Sciatic nerve (tissue), 2 donors: ENCODE measurements at regions not wholly inside any gene's neighbourhood (a gene's known extent, or its start where the extent isn't known, plus 50 kb on each side); places are given as distances from the start of the nearest gene placed in this dataset.

Source experiments
- ATAC-seq: fragments of 200-7000 bp; cut with Tn5 transposase; one replicate; pipeline ENCODE4 v1.9.1; 2020; ENCODE audit warnings: mild to moderate bottlenecking, moderate library complexity
- DNase-seq: peaks from one replicate; pipeline ENCODE4 v3.0.0-alpha.2; 2020; ENCODE audit warnings: low spot score
- intact Hi-C: fragments of 100-400 bp; cut with DNase I; formaldehyde crosslinking; loops from one replicate; pipeline ENCODE4 v1.14.2; 2022
- donor health status: DM: no; HTN: no; CAD: no.
- donor health status: DM: no; HTN: no; CAD: no.

DNA sequence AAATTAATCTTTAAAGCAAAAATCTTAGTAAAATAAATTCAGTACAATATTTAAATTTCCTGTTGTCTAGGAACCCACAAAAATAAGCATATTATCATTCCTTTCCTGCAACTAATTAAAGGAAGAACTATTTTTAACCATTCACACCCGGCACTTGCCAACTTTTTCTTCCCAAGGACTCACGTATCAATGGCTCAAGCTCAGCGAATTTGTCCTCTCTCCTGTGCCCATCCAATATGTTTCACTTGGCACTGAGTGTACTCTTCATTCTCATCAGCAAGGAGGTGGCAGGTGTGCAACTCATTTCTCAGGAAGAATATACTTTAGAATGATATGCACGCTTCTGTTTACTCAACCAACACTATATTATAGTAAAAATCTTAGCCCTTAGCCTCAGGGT is 419.4 kb downstream of the C6orf118 start:
- no peak for ATAC-seq
- intact Hi-C loops: no loop called here
- no peak for DNase-seq

DNA sequence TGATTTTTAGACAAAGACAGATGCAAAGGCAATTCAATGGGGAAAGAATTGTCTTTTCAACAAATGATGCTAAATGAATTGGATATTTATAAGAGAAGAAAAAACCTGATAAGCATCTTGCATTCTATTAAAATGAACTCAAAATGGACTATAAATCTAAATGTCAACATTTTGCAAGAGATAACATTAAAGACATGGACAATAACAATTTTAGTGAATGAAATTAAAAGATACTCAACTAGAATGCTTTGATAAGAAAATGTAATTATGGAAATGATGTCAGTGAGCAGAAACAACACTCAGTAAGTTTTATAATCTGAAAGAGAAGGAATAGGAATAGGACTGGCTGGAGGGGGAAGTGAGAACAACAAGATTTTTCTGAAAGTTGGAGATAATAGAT is 421.7 kb downstream of the C6orf118 start:
- ATAC-seq: no peak
- intact Hi-C loops: no loop called here
- no peak for DNase-seq

DNA sequence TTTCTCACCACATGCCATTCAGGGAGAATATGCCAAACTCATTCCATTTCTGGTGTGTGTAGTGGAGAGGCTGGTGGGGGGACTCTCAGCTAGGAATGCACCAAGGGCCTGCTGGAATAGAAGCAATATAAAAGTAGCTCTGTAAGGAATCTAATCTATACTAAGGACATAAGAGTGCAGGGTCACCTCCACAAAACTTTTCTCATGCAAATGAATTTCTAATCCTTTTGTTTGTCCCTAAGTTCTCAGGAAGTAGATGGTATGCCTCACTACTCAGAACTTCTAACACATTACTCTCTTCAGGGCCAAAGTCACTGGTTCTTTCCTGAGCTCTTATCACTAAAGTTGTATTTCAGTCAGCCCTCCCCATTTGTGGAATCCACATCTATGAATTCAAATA is 427.2 kb downstream of the C6orf118 start:
- ATAC-seq: no peak
- intact Hi-C loops: no loop called here
- no peak for DNase-seq

DNA sequence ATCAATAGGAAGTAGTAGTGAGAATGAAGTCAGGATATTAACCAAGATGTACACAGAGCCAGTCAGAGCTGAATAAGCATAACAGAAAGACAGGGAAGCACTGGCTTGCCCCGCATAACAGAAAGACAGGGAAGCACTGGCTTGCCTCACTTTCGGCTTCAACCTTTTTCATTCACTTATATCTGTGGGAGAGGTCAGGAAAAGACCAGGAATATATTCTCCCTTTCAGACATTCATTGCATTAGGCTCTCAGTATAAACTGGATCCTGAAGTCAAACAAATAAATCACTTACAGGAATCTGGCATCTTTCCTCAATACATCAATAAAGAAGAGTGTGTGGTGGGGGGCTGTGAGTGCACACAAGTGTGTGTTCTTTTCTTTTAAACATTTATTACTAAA is 437.6 kb downstream of the C6orf118 start:
- no peak for DNase-seq
- no peak for ATAC-seq
- intact Hi-C loops: no loop called here

DNA sequence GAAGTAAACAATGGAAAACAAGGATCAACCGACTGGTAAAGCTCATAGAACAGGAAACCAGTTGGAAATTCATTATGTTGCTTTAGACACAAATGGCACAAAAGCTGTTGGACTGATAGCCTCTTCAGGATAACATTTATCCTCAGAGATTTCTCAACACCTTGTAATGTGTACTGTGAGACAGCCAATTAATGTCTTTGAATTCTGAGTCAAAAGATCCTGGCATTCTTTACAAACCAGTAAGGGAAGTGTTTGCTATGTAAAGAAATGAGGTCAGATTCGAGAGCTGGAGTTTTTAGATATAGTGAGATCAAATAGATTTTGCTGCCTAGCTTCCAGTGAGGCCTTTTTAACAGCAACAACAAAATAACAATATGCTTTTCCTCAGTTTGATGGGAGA is 439.2 kb downstream of the C6orf118 start:
- DNase-seq: no peak
- ATAC-seq: no peak
- intact Hi-C loops: no loop called here

DNA sequence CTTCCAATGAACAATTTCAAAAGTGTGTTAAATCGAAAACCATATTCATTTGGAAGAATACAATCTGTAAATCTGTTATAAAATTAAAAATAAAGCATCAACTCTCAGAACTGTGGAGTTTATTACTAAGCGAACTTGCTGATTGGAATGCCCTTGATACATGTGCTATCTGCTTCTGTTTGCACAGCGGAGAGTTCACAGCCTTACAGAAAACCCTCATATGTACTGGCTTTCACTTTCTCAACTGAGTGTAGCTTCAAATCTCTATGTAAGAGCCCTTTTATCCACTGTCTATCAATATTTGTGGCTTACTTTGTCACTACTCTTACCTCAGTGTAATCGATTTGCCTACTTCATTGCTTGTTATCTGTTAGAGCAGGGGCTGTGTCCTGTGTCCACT is 447.4 kb downstream of the C6orf118 start:
- ATAC-seq (no peak), DNase-seq (no peak)
- intact Hi-C loops: no loop called here

DNA sequence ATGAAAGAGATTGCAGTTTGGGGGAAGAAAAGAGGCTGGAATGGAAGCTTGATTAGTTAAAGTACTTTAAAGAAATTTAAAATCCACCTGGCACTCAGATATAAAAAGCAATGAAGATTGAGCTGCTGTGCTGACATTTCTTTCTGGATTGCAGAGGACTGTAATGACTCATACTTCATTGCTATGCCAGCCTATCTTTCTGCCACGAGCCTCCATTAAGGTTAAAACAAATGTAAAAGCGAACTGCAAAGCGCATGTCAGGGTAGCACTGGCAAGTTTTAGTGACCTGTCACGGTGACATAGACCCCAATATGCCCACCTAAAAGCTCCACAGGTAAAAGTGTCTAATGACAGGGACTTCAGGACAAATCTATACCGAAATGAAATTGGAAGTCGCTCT is 449.6 kb downstream of the C6orf118 start:
- ATAC-seq (no peak), DNase-seq (no peak)
- intact Hi-C loops: no loop called here

DNA sequence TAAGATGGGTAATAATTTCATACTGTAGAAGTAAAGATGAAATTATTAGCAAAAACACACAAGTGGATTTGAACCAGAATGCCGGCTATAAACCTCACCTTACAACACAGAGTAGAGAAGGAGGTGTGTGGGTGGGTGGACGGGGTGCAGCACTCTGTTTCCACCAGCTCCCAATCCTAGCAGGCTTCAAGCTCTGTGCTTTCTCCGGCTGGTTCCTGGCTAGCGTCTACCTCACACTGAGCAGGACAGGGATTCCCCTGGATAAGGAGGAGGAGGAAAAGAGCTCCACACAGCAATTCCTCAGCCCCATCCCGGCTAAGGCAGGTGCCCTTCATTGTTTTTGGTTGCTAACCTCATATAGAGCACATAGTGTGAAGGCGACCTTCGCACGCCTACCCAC is 453.3 kb downstream of the C6orf118 start:
- intact Hi-C loops: no loop called here
- no peak for DNase-seq
- no peak for ATAC-seq

DNA sequence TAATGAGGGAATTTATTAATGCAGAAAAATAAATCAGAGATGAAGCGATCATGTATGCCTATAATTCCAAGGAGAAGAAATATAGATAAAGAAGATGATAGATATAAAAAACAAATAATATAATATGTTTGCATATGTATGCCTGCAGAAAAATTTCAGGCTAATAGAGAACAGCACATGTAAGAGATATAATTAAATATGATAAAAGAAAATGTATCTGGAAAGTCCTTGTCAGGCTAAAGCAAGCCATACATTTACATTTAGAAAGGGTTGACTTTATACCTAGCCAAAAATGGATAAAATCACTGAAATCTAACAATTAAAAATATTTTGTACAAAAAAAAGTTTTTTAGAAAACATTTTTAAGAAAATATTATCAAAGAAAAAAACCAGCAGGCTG is 454.1 kb downstream of the C6orf118 start:
- DNase-seq: no peak
- intact Hi-C loops: no loop called here
- no peak for ATAC-seq

DNA sequence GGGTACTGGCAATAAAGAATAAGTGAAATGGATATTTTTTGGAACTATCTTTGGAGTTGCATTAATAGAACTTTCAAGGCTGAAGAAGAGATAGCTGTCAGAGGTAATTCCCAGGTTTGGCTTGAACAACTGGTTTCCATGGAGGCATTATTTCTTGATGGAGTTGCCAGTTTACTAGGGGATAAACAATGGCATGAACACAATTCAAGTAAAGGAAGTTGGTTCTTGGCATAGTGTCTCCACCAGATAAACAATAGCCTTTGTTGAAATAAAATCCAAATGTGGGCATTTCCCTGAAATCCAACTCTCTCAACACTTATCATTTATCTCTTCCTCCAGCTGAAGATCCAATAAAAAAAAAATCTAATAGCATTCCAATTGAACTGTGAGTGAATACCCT is 454.9 kb downstream of the C6orf118 start:
- DNase-seq: no peak
- intact Hi-C loops: no loop called here
- no peak for ATAC-seq

DNA sequence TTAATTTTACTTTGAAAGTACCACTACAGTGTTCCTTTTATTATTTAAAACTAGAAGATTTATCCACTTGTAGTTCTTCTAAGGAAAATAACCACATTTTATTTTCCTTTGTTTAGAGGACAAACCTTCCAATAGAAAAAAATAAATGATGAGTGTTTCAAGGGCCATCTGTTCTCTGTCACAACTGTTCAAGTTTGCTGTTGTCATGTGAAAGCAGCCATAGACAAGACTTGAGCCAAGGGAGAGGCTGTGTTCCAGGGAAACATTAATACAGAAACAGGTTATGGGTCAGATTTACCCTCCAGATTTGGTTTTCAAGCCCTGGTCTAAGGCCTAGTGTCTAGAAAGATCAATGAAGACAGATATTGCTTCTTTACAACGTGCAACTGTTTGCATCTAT is 463.6 kb downstream of the C6orf118 start:
- no peak for DNase-seq
- no peak for ATAC-seq
- intact Hi-C loops: no loop called here

DNA sequence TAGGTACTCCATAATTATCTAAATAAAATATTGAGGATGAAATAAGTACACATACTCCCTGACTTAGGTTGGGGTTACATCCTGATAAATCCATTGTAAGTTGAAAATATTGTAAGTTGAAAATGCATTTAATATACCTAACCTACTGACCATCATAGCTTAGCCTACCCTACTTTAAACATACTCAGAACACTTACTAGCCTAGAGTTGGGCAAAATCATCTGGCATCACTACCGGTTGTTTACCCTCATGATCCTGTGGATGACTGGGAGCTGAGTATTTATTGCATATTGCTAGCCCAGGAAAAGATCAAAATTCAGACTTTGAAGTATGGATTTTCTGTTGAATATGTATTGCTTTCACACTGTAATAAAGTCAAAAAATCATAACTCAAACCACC is 467.3 kb downstream of the C6orf118 start:
- ATAC-seq (no peak), DNase-seq (no peak)
- intact Hi-C loops: no loop called here

DNA sequence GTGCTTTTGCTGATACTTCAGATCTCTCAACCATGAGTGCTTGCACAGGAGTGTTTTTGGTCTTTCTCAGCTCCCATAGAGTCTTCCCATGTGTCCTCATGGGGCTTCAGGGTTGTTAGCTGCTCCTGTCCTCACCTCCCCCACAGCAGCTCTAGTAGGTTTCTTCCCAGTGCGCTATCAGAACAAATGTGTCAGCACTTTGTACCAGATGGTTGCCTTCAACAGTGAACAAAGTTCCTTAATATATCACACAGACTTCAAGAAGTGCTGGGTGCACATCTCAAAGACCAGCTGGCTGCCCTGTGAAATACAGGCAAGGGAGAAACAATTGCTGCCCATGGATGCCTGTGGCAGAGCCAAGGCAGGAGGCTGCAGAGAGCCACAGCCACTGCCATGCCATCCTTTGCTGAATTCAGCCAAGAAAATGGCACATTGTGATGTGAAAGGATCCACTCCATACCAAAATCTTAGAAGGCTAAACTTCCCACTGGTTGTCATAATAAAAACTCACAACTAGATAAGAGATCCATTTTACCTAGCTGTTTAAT is 471.3 kb downstream of the C6orf118 start:
- intact Hi-C loops: no loop called here
- ATAC-seq (no peak), DNase-seq (no peak)

DNA sequence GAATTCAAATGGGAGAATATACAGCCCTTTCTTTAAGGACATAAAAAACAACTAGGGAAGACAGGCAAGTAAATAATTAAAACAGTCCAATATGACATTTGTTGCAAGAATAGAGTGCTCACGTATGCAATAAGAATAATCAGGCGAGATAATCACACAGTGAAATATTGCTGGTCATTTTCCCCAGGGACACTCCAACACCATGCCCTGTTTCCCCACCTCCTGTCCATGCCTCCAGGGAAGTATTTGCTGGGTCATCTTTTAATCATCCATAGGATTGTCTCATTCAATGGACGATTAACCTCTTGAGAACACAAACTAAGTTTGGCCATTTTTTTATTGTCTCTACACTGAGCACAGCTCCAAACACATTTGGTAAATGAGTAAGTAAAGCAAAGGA is 472.9 kb downstream of the C6orf118 start:
- DNase-seq (no peak), ATAC-seq (no peak)
- intact Hi-C loops: no loop called here

DNA sequence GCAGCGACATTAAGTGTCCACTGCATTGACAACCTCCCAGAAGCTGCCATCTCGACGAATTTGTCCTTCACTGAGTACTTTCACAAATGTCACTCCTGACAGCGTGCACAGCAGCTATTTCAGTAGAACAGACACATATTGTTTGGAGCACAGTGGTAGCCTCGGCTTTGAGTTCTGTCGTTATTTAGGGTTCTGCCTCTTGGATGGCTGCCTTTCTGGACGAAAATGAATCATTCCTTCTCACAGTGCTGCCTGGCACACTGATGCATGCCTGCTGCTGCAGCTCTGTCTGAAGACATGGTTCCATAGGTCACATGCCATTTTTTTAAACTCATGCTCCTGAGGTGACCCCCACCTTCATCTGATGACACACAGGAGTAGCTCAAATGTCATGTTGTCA is 477.0 kb downstream of the C6orf118 start:
- DNase-seq: no peak
- peak; percentile 59 for ATAC-seq
- intact Hi-C loops: no loop called here

DNA sequence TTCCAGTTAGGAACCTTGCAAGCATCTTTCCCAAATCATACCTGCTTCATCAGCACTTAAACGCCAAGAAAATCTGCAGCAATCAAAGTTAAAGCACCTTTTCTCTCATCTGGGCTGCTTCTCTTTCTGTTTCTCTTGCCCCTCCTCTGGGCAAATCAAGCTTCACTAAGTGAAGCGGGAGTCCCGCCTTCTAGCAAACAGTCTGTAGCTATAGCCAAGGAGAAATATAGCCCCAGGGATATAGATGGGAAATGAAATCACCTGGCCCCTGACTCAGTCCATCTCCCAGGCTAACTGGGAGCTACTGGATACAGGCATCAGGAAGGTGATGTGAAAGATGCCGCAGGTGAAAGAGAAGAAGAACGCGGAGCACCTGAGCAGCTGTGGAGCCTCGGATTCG is 481.9 kb downstream of the C6orf118 start:
- DNase-seq (no peak), ATAC-seq (no peak)
- intact Hi-C loops: no loop called here

DNA sequence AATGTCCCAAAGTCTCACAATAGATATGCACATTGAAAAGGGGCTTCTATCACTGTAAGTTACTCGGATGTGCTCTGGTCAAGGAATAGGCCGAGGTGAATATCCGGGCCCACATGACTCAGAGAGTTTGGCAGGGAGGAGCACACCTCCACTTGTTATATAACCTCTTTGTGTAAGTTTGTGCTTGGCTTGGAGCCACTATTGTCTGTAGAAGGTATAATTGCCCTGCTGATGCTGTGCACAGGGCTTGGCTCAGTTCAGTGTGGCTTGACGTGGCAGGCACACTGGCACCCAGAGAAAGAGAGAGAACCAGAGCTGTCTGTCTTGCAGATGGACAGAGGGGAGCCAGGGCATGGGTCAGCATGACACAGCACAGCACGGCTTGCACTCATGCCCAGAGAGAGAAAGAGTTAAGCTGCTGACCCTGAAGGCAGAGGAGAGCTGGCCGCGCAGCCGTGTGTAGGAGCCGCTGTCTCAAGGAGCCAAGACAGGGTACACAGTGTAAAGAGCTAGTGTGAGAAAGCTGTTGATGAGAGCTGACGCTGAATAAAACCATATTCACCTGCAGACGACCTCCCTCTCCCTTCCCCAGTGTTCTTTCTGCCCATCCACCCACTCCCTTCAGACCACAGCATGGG is 482.5 kb downstream of the C6orf118 start:
- no peak for DNase-seq
- intact Hi-C loops: no loop called here
- ATAC-seq: peak; percentile 39

DNA sequence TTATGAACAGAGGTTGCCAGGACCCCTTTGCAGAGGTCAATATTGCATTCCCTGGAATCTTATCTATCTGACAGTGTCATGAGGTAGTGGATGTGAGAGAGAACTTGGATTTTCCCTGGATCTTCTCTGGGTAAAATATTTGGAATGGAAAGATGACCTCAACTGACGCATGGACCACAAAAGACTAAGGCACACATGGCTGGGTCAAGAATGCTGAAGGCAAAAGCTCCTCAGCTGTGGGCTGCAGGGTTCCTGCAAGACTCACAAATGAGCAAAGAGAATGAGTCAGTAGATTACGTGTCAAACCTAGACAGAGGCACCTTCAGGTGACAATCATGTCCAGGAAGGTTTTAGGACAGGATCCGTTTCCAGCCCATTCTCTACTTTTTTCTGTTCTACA is 484.0 kb downstream of the C6orf118 start:
- DNase-seq: no peak
- no peak for ATAC-seq
- intact Hi-C loops: no loop called here

DNA sequence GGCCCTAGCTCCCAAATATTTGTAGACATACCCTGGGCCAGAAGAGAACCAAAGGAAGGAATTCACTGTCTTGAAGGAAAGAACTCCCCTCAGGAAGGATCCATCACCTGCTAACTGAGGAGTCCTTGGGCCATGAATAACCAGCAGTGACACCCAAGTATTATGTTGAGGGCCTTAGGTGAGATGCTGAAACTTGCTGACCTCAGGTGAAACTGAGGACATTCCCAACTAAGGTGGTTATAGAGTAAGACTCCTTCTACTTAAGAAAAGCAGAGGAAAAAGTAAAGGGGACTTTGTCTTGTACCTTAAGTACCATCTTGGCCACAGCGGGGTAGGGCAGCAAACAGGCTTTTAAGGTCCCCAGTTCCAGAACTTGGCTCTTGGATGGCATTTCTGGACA is 491.7 kb downstream of the C6orf118 start:
- no peak for ATAC-seq
- intact Hi-C loops: no loop called here
- DNase-seq: no peak

DNA sequence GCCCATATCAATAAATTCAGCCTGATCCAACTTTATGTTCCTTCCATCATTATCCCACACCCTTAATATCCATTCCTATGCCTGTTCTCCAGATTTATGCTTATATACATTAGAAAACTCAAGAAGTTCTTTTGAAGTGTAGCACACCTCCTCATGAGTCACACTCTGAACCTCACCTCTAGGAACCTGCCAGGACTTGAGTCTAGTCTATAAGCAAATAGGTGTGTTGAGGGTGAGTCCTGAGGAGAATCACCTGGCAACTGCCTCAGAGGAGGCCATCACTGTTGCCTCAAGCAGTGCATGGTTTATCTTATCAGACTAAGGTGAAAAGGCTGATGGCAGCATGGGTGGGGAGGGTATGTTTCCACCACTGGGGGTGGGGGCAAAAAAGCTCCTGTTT is 496.7 kb downstream of the C6orf118 start:
- intact Hi-C loops: no loop called here
- DNase-seq: no peak
- ATAC-seq: no peak

DNA sequence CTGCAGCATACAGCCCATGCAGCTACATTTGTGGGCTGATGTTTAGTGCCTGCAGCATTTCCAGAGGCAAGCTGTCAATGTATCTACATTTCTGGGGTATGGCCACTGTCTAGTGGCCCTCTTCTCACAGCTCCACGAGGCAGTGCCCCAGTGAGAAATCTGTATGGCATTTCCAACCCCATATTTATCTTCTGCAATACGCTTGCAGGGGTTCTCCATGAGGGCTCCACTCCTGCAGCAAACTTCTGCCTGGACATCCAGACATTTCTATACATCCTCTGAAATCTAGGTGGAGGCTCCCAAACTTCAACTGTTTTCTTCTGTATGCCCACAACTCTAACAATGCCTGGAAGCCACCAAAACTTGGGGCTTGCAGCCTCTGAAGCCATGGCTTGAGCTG is 502.3 kb downstream of the C6orf118 start:
- intact Hi-C loops: no loop called here
- ATAC-seq: no peak
- DNase-seq: no peak
